Astrocyte of the hippocampus (primary cell): ENCODE measurements at regions not wholly inside any gene's neighbourhood (a gene's known extent, or its start where the extent isn't known, plus 50 kb on each side); places are given as distances from the start of the nearest gene placed in this dataset.

Experiments used
- DNase-seq: peaks from one replicate; pipeline ENCODE4 v3.0.0; 2011; ENCODE audit warnings: low read depth, low spot score

GRCh38 chr22:49548356-49549202, 279.1 kb downstream of the BRD1 start:
- DNase-seq: no peak

GRCh38 chr22:49547751-49548239, 279.9 kb downstream of the BRD1 start:
- no peak for DNase-seq

- DNase-seq: no peak
Measured at GRCh38 chr22:49546811-49547585, 280.7 kb downstream of the BRD1 start.

- DNase-seq: no peak
Measured at GRCh38 chr22:49545606-49546005, 282.1 kb downstream of the BRD1 start.

- DNase-seq: no peak
Measured at GRCh38 chr22:49544286-49544685, 283.4 kb downstream of the BRD1 start.

GRCh38 chr22:49543876-49544275, 283.8 kb downstream of the BRD1 start:
- no peak for DNase-seq

- DNase-seq: no peak
Measured at GRCh38 chr22:49541693-49542230, 285.9 kb downstream of the BRD1 start.

- DNase-seq: no peak
Measured at GRCh38 chr22:49540913-49541692, 286.6 kb downstream of the BRD1 start.

GRCh38 chr22:49540084-49540912, 287.4 kb downstream of the BRD1 start:
- DNase-seq: no peak

GRCh38 chr22:49538006-49538405, 289.7 kb downstream of the BRD1 start:
- DNase-seq: no peak

GRCh38 chr22:49536571-49537131, 291.0 kb downstream of the BRD1 start:
- no peak for DNase-seq

- DNase-seq: no peak
Measured at GRCh38 chr22:49535527-49536125, 292.0 kb downstream of the BRD1 start.

- DNase-seq: no peak
Measured at GRCh38 chr22:49535126-49535525, 292.5 kb downstream of the BRD1 start.

GRCh38 chr22:49534386-49534785, 293.3 kb downstream of the BRD1 start:
- DNase-seq: no peak

- DNase-seq: no peak
Measured at GRCh38 chr22:49533886-49534285, 293.8 kb downstream of the BRD1 start.

- DNase-seq: no peak
Measured at GRCh38 chr22:49532869-49533802, 294.5 kb downstream of the BRD1 start.

GRCh38 chr22:49531368-49531791, 296.3 kb downstream of the BRD1 start:
- no peak for DNase-seq

- no peak for DNase-seq
Measured at GRCh38 chr22:49530671-49531367, 296.9 kb downstream of the BRD1 start.
